Panc1 (cell line): ENCODE measurements at regions not wholly inside any gene's neighbourhood (a gene's known extent, or its start where the extent isn't known, plus 50 kb on each side); places are given as distances from the start of the nearest gene placed in this dataset.

ENCODE experiments used
- CTCF ChIP-seq: fragments of 450-650 bp; IDR thresholded peaks from 2 replicates; pipeline ENCODE4 v1.5.1; 2017; ENCODE audit warnings: mild to moderate bottlenecking
- POLR2AphosphoS5 ChIP-seq: IDR thresholded peaks from 2 replicates; pipeline ENCODE4 v1.6.1; 2012; ENCODE audit warnings: mild to moderate bottlenecking, low read depth, low read length, moderate library complexity
- REST ChIP-seq, 2 experiments: IDR thresholded peaks; 2 replicates each; pipeline ENCODE4 v1.6.1; 2011 to 2012; ENCODE audit warnings: low read depth in 2 of 2, control low read depth in 1 of 2, low read length in 1 of 2, mild to moderate bottlenecking in 1 of 2, moderate library complexity in 1 of 2; ENCODE audit not compliant: insufficient read depth in 1 of 2
- SIN3A ChIP-seq: IDR thresholded peaks from 2 replicates; pipeline ENCODE4 v1.6.1; 2012; ENCODE audit warnings: low read depth, mild to moderate bottlenecking, low read length, moderate library complexity, borderline replicate concordance; ENCODE audit not compliant: insufficient read depth

- TF ChIP-seq CTCF: no peak
- no peak for TF ChIP-seq POLR2AphosphoS5
- TF ChIP-seq SIN3A: no peak
- no peak for TF ChIP-seq REST (IDR thresholded peaks at IDR 0.05; ENCODE audit: insufficient read depth in 1 of 2, low read depth in 2 of 2, low read length in 1 of 2)
These were observed 138.1 kb downstream of the ARRDC3 start for GRCh38 chr5:91245074-91245452.
